B cell (primary cell): ENCODE measurements at regions not wholly inside any gene's neighbourhood (a gene's known extent, or its start where the extent isn't known, plus 50 kb on each side); places are given as distances from the start of the nearest gene placed in this dataset.

Experiments used
- EZH2 ChIP-seq: IDR thresholded peaks from 2 replicates; pipeline ENCODE4 v1.6.1; 2012; ENCODE audit warnings: borderline replicate concordance, low read depth, mild to moderate bottlenecking, moderate library complexity, low read length; ENCODE audit not compliant: insufficient read depth, poor library complexity, severe bottlenecking
- TF ChIP-seq, protein P1 (sequence below): fragments of 200-600 bp; IDR thresholded peaks from one replicate; pipeline ENCODE4 v1.8.0; 2022; ENCODE audit warnings: antibody characterized with exemption, mild to moderate bottlenecking

DNA sequence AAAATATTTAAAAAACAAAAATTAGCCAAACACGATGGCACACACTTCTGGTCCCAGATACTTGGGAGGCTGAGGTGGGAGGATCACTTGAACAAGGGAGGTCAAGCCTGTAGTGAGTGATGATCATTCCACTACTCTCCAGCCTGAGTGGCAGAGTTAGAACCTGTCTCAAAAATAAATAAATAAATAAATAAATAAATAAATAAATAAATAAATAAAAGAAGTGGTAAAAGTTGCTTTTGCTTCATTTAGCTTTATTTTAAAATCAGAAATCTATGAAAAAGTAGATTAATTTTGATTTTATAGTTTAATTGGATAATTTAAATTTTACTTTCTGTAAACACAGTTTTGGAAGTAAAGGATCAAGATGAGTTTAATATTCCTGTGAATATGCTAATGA lies 552.9 kb upstream of the PCDH10 start:
- TF ChIP-seq, protein P1, sequence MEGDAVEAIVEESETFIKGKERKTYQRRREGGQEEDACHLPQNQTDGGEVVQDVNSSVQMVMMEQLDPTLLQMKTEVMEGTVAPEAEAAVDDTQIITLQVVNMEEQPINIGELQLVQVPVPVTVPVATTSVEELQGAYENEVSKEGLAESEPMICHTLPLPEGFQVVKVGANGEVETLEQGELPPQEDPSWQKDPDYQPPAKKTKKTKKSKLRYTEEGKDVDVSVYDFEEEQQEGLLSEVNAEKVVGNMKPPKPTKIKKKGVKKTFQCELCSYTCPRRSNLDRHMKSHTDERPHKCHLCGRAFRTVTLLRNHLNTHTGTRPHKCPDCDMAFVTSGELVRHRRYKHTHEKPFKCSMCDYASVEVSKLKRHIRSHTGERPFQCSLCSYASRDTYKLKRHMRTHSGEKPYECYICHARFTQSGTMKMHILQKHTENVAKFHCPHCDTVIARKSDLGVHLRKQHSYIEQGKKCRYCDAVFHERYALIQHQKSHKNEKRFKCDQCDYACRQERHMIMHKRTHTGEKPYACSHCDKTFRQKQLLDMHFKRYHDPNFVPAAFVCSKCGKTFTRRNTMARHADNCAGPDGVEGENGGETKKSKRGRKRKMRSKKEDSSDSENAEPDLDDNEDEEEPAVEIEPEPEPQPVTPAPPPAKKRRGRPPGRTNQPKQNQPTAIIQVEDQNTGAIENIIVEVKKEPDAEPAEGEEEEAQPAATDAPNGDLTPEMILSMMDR, result no peak
- no peak for TF ChIP-seq EZH2
